SK-N-DZ (cell line): ENCODE measurements at regions not wholly inside any gene's neighbourhood (a gene's known extent, or its start where the extent isn't known, plus 50 kb on each side); places are given as distances from the start of the nearest gene placed in this dataset.
"Not testable (repeated sequence)": the region's sequence is repeated elsewhere in the genome, so short reads cannot be mapped to it uniquely, and the experiment has no call there.

Experiments
- DNase-seq: peaks from one replicate; pipeline ENCODE4 v3.0.0-alpha.2; 2015; ENCODE audit warnings: low spot score

DNA sequence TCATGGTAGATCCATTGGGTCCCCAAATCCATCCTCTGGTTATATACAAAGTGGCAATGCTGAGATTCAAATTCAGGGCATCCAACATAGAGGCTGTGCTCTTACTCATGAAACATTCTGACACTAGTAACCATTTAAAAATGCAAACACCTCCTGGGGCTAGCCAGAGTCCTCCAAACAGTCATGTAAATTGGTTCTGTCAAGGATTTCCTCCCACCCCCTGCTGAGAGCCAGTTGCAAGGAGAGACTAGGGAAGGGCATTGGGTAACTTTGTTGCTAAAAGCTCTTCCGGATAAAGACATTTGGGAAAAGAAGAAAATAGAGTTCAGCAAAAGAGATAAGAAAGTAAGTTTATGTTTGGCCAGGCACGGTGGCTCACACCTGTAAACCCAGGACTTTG lies 58.3 kb downstream of the ART5 start:
- DNase-seq, result not testable (repeated sequence)

DNA sequence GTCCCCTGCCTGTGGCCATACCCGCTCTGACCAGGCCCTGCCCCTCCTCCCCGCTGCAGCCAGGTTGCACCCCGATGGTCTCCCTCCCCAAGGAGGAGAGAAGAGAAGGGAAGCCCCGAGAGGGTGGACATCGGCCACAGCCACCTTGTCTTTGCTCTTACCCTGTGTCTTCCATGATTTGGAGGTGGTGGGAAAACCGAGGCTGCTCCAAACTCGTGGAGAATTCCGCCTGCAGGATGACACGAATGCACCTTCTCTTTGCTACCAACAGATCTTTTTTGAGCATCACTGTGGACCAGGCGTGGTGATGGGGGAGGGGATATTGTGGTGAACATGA lies 60.4 kb downstream of the ART5 start:
- DNase-seq, result not testable (repeated sequence)

DNA sequence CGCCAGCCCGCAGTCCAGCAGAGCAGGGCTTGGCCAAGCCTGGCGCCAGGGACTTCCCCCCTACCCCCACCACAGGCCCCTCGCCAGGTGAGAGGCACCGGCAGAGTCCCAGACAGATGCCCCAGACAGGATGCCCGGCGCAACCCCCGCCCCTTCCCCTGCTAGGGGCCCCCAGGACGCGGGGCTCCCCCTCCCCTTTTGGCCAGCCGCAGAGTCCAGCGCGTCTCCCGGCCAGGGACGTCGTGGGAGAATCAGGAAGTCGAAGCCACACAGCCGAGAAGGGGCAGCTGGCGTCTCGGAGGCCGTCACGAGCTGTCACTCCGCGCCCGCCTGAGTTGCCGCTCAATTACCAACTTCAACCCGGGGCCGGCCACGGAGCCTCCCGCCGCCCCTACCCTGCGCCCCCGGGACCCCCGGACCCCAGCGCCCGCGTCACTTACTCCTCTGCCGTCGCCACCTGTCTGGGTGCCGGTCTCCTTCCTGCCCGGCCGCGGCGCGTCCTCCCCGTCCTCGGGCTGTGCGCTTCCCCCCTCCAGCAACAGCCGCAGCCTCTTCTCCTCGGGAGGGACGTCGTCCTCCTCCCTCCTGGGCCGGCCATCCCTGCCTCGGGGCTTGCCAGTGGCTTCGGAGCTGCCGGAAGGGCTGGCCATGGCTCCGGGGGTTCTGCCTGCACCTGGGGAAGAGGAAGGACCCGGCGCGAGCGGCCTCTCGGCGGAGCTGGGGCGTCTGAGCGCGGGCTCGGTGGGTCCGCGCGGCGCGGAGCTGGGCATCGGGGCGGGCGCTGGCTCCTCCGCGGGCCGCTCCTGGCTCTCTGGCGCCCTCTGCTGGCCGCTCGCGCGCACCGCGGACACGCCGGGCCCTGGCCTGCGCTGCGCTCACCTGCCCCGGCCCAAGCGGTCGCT lies 61.1 kb downstream of the ART5 start:
- peak; percentile 20 for DNase-seq

DNA sequence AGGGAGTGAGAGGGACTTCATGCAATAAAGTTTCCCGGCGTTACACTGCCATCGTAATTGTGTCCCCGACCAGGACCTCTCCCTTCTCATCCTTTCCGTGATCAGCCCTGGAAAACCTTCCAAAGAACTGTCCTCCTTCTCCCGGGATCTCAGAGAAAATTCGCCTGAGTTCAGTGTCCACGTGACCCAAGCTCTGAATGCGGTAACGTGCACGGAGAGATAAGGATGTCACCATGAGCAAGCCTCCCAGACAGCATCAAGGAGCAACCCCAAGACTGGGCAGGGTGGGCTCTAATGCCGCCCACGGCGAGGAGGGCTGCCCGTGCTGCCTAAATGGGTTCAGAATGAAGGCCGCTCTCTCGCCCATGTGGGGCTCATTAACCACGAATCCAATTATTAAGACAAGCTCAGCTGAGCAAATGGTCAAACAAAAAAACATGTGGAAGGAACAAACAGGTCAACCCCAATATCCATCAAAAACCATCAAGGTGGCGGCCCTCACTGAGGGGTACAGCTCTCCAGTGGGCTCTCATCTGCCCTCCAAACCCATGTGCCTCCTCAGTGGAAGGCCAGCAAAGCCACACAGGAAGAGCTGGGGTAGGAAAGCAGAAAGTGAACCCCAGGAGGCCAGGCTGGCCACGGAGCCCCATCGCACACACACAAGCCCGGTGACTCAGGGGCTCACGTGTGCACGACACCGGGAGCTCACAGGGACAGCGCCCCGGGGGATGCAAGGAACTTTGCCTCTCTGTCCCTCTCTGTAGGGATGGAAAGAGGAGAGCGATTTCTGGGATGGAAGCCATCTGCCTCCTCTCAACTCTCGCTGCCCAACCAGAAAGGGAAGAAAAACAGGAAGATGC lies 62.0 kb downstream of the ART5 start:
- not testable (repeated sequence) for DNase-seq

DNA sequence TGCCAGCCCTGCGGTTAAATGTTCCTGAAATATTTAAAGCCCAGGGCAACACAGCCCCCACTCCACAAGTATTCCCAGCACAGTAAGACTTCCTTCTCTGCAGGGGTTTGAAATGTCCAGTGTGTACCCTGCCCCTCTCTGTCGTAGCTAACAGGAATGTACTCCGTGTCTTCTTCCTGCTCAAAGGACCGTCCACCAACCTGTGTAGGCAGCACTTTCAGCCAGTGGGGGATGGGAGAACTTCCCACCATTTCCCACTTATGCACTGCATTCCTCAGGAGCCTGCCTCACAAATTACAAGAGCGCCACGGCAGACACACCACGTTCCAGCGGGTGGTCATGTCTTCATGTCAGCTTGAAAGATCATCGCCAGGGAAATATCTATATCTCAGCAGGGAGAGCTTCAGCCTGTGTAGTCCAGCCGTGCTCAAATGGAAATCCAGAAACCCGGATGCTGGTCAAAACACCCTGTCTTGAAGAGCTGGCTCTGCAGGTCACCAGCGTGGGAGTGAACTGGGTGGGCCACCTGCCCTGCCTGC lies 65.7 kb downstream of the ART5 start:
- not testable (repeated sequence) for DNase-seq

DNA sequence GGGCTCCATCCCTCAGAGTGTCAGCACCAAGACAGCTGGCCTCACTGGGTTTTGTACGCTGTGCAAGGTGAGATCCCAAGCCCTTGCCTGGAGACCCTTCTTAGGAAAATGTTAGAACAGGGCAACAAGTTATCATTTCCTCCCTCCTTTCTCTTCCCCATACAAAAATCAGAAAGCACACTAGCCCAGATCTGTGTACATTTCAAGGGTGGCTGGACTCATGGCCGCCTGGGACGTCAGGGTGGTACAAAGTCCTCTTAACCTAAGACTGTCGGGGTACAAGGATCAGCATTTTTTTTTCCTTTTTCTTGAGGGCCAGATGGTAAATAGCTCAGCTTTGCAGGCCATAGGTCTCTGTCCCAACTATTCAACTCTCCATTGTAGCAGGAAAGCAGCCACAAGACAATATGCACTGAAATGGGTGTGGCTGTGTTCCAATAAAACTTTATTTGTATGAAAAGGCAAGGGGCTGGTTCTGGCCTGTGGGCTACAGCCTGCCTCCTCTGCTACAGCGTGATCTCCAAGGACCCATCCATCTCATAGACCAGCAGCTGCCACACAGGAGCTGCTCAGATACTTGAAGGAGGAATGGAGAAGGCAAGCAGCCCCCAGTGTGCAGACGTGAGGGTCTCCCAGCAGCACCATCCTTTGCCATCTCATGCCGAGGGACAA lies 68.7 kb downstream of the ART5 start:
- DNase-seq, result not testable (repeated sequence)

DNA sequence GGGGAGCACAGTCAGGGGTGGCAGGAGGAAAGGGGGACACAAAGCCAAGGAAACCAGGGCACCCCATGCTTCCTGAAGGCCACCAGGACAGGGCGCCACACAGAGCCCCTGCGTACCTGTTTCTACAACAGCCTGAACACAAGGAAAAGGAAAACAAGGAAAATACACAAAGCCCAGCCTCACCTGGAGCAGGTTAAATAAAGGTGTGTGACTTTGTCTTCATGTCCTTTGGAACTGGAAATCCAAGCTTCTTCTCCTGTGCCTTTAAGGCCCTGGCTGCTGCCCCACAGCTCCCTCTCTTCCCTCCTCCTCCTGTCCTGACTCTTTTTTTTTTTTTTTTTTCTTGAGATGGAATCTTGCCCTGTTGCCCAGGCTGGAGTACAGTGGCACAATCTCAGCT lies 70.0 kb downstream of the ART5 start:
- DNase-seq, result not testable (repeated sequence)

DNA sequence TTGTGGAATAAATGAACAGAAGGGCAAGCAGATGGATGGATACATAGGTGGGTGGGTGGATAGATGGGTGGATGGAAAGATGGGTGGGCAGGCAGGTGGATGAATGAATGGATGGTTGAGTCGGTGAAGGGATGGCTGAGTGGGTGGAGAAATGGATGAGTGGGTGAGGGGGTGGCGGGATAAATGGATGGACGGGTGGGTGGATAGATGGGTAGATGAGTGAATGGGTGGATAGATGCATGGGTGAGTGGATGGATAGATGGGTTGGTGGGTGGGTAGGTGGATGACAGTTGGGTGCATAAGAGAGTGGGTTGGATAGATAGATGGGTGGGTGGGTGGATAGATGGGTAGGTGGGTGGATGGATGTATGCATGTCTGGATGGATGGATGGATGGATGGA lies 76.0 kb downstream of the ART5 start:
- not testable (repeated sequence) for DNase-seq

DNA sequence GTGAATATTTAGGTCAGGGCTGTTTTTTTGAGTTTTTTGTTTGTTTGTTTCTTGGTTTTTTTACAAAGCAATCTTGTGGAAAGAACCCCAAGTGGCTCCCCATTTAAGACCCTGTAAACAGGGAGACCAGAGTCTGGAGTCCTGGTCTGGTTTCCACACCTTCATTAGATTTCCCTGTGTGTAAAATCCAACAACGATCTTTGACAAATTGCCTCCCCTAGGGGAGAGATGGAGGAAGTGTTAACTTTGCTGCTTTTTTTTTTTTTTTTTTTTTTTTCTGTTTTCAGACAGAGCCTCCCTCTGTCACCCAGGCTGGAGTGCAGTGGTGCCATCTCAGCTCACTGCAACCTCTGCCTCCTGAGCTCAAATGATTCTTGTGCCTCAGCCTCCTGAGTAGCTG lies 77.4 kb downstream of the ART5 start:
- not testable (repeated sequence) for DNase-seq

DNA sequence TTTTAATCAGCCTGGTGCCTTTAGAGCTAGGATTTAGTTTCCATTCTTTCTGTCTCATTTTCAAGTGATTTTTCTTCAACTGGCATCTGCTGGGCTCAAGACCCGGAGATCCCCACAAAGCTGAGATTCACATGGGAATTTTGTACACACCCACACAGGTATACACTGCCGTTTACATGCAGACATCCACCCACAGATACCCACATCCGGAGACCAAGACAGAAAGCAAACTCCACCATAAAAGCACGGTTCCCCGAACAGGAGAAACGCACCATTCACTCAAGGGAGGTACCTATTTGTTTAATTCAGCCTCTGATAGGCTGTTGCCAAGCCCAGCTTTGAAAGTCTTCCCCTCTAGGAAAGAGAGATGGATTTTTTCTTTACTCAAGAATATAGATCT lies 87.2 kb downstream of the ART5 start:
- not testable (repeated sequence) for DNase-seq

DNA sequence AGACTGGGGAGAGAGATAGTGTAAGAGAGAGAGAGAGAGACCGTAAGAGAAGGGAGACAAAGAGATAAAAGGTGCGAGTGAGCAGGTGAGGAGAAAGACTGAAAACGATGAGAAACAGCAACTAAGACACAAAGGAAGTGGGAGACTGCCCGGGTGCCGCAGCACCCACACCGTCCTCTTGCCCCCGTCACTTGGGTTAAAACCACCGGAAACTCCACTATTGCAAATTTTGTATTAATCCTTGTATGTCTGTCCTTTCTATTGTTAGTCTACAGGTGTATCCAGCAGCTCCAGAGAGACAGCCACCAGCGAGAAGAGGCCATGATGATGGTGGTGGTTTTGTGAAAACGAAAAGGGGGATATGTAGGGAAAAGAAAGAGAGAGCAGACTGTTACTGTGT lies 96.8 kb downstream of the ART5 start:
- DNase-seq, result not testable (repeated sequence)

DNA sequence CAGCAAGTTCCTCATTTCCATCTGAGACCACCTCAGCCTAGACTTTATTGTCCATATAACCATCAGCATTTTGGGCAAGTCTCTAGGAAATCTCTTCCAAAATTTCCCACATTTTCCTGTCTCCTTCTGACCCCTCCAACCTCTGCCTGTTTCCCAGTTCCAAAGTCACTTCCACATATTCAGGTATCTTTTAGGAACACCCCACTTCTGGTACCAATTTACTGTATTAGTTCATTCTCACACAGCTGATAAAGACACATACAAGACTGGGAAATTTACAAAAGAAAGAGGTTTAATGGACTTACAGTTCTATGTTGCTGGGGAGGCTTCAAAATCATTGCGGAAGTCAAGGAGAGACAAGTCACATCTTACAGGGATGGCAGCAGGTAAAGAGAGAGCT lies 103.6 kb downstream of the ART5 start:
- not testable (repeated sequence) for DNase-seq

DNA sequence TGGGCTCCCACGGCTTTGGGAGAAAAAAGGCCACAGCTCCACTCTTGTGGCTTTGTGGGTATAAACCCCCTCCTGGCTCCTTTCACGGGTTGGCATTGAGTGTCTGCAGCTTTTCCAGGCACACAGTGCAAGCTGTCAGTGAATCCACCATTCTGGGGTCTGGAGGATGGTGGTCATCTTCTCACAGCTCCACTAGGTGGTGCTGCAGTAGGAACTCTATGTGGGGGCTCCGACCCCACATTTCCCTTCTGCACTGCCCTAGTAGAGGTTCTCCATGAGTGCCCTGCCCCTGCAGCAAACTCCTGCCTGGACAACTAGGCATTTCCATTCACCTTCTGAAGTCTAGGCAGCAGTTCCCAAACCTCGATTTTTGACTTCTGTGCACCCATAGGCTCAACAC lies 104.5 kb downstream of the ART5 start:
- DNase-seq, result not testable (repeated sequence)

DNA sequence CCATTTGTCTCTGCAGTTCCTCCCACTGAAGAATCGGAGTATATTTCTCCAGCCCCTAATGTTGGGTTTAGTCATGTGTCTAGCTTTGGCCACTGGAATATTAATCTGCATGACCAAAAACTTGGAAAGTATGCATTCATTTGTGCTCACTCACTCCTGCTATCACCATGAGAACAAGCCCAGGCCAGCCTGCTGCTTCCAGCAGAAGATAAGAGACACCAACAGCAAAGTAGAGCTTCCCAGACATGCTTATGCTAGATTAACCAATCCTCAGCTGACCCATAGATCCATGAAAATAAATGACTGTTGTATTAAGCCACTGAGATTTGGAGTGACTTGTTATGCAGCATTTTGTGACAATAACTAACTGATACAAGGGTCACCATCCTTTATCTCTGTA lies 108.8 kb downstream of the ART5 start:
- not testable (repeated sequence) for DNase-seq

DNA sequence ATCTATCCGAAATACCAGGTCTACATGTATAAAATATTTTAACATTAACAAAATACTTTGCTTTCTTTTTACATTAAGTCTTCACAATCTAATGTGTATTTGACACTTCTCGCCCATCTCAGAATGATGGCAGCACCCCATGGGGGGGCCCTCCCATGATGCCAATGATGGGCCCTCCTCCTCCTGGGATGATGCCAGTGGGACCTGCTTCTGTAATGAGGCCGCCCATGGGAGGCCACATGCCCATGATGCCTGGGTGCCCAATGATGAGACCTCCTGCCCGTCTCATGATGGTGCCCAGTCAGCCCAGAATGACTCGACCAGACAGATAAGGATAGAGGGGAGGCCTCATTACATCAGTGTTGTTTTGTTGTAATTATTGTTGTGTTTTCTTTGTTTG lies 110.5 kb downstream of the ART5 start:
- not testable (repeated sequence) for DNase-seq

DNA sequence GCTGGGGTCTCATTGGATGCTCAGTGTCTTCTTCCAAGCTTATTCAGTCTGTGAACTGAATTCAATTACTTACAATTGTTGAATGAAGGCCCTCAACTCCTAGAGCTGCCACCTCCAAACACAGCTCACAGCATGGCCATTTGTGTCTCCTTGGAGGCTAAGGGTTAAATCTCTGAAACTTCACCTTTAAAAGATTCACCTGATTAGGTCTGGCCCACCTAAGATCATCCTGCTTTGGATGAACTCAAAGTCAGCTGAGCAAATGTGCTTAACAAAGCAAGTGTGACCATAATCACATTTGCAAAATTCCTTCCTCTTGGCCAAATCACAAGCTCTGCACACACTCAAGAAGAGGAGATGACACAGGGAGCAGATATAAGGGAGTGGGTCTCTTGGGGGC lies 118.2 kb downstream of the ART5 start:
- DNase-seq, result not testable (repeated sequence)

DNA sequence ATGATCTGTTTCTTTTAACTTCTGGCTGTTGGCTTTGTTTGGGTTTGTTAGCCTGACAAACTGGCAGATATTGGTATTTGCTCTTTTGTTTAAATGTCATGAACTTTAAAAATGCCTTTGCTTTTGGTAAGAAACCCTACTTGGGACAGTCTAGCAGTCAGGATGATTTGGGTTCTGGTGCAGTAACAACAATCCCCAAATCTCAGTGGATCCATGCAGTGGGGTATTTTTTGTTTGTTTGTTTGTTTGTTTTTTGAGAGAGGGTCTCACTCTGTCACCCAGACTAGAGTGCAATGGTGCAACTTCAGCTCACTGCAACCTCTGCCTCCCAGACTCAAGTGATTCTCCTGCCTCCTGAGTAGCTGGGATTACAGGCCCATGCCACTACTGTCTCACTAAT lies 120.9 kb downstream of the ART5 start:
- DNase-seq, result not testable (repeated sequence)

DNA sequence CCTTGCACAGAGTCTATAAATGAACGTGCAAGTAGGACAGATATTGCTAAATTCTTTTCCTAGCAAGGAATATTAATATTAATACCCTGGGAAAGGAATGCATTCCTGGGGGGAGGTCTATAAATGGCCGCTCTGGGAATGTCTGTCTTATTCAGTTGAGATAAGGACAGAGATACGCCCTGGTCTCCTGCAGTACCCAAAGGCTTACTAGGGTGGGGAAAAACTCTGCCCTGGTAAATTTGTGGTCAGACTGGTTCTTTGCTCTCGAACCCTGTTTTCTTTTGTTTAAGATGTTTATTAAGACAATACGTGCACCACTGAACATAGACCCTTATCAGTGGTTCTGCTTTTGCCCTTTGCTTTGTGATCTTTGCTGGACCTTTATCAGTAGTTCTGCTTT lies 122.0 kb downstream of the ART5 start:
- not testable (repeated sequence) for DNase-seq

DNA sequence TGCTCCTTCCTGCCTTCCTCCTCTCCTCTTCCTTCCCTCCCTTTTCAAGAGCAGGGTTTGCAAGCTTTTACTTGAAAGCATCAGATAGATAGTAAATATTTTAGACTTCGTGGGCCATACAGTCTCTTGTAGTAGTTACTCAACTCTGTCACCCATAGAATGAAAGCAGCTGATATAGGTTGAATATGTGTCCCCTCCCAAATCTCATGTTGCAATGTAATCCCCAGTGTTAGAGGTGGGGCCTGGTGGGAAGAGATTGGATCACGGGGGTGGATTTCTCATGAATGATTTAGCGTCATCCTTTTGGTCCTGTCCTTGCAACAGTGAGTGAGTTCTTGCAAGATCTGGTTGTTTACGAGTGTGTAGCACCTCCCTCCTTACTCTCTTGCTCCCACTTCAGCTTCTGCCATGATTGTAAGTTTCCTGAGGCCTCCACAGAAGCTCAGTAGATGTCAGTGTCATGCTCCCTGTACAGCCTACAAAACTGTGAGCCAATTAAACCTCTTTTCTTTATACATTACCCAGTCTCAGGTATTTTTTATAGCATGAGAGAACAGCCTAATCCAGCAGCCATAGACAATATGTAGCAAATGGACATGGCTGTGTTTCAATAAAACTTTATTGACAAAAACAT lies 124.7 kb downstream of the ART5 start:
- not testable (repeated sequence) for DNase-seq

DNA sequence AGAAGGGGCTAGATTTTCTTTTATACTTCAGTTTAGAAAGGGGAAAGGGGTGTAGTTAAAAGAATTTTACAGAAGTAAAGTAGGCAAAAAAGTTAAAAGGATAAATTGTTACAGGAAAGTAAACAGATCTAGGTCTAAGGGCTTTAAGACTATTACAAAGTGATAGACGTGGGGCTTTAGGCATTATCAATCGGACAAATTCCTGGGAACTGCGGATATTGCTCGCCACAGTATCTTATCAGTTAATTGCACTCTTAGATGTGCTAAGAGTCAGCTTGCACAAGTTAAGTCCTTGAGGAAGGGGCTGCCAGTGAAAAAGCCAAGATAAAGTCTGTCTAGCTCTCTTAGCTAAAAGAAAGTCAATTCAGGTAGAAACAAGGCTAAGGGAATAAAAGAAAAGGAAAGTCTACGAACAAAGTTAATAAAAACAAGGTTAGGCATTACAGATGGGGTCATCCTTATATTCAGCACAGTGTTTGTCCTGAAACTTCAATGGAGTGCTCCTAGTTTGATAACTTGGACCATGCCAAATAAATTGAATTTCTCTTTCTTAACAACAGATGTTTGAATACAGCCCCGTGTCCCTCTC lies 125.4 kb downstream of the ART5 start:
- not testable (repeated sequence) for DNase-seq
